SK-N-SH (cell line): ENCODE measurements at regions not wholly inside any gene's neighbourhood (a gene's known extent, or its start where the extent isn't known, plus 50 kb on each side); places are given as distances from the start of the nearest gene placed in this dataset.

Experiments used
- CTCF ChIP-seq: fragments of 200-600 bp; sonication (generic); IDR thresholded peaks from 2 replicates; pipeline ENCODE4 v1.6.1; 2017; ENCODE audit warnings: antibody characterized with exemption, mild to moderate bottlenecking, moderate library complexity
- EP300 ChIP-seq, 2 experiments: IDR thresholded peaks; 2 replicates each; pipeline versions ENCODE4 v1.4.0 to v1.6.1; 2012; ENCODE audit warnings: borderline replicate concordance in 1 of 2, low read depth in 1 of 2, low read length in 1 of 2
- FOXM1 ChIP-seq: IDR thresholded peaks from 2 replicates; pipeline ENCODE4 v1.4.0; 2012; ENCODE audit warnings: low read depth, mild to moderate bottlenecking
- JUND ChIP-seq: IDR thresholded peaks from 2 replicates; pipeline ENCODE4 v1.4.0; 2012
- MEF2A ChIP-seq: IDR thresholded peaks from 2 replicates; pipeline ENCODE4 v1.4.0; 2012; ENCODE audit warnings: low read depth, borderline replicate concordance
- POLR2AphosphoS5 ChIP-seq: IDR thresholded peaks from 2 replicates; pipeline ENCODE4 v1.6.1; 2012; ENCODE audit warnings: low read depth, low read length
- RFX5 ChIP-seq: IDR thresholded peaks from 2 replicates; pipeline ENCODE4 v1.6.1; 2012; ENCODE audit warnings: mild to moderate bottlenecking, improper control_type of control experiment, low read length
- SIN3A ChIP-seq: IDR thresholded peaks from 2 replicates; pipeline ENCODE4 v1.6.1; 2012; ENCODE audit warnings: low read depth, mild to moderate bottlenecking, low read length, moderate library complexity, borderline replicate concordance
- SMC3 ChIP-seq: IDR thresholded peaks from 2 replicates; pipeline ENCODE4 v1.6.1; 2012; ENCODE audit warnings: low read depth, low read length, improper control_type of control experiment
- TAF1 ChIP-seq: IDR thresholded peaks from 2 replicates; pipeline ENCODE4 v1.6.1; 2012; ENCODE audit warnings: low read depth, mild to moderate bottlenecking, low read length, moderate library complexity, borderline replicate concordance
- TEAD4 ChIP-seq: IDR thresholded peaks from 2 replicates; pipeline ENCODE4 v1.4.0; 2012; ENCODE audit warnings: mild to moderate bottlenecking, borderline replicate concordance; ENCODE audit not compliant: insufficient read depth
- TF ChIP-seq, protein P1 (sequence below): IDR thresholded peaks from 2 replicates; pipeline ENCODE4 v1.4.0; 2012; ENCODE audit warnings: low read depth

- TF ChIP-seq CTCF (no peak), MEF2A (no peak), JUND (no peak), SIN3A (no peak), SMC3 (no peak), POLR2AphosphoS5 (no peak), TEAD4 (no peak), FOXM1 (no peak), EP300 (IDR thresholded peaks at IDR 0.05; ENCODE audit: borderline replicate concordance in 1 of 2, low read depth in 1 of 2, low read length in 1 of 2) (no peak), TAF1 (no peak), RFX5 (no peak)
- TF ChIP-seq, protein P1, sequence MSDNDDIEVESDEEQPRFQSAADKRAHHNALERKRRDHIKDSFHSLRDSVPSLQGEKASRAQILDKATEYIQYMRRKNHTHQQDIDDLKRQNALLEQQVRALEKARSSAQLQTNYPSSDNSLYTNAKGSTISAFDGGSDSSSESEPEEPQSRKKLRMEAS, result no peak
Observed at GRCh38 chr18:28602391-28602790, 425.5 kb upstream of the CDH2 start.
